Caco-2 (cell line): ENCODE measurements at regions not wholly inside any gene's neighbourhood (a gene's known extent, or its start where the extent isn't known, plus 50 kb on each side); places are given as distances from the start of the nearest gene placed in this dataset.

ENCODE experiments used
- BruUV-seq: library from RNA; stranded (reverse); fragments of 400-500 nt; replicated peaks from 2 replicates; lab custom pipeline; 2021; lab: Mats Ljungman, UMichigan
- CTCF ChIA-PET: fragments of 300-600 bp; sonication (Branson Sonifier 250); formaldehyde crosslinking; loops from one replicate; lab custom pipeline; 2022; ENCODE audit warnings: antibody characterized with exemption; lab: Charles Lee
- POLR2A ChIA-PET: fragments of 300-600 bp; sonication (Branson Sonifier 250); formaldehyde crosslinking; loops from one replicate; lab custom pipeline; 2022; ENCODE audit warnings: antibody characterized with exemption; lab: Charles Lee
- DNase-seq, 2 experiments: peaks; one replicate each; pipeline versions ENCODE4 v3.0.0 to v3.0.0-alpha.2; 2020 to 2022
- H3K27me3 ChIP-seq: replicated peaks from 2 replicates; pipeline ENCODE4 v1.6.0; 2011; ENCODE audit warnings: low read length; ENCODE audit not compliant: control insufficient read depth, insufficient read depth
- H3K36me3 ChIP-seq: 2 replicates; pipeline ENCODE4 v1.5.1; 2011; ENCODE audit warnings: low read length; ENCODE audit not compliant: control insufficient read depth, insufficient read depth
- H3K4me1 ChIP-seq: fragments of 250-450 bp; sonication (Bioruptor Pico); 2 replicates; pipeline ENCODE4 v1.5.1; 2020; ENCODE audit warnings: mild to moderate bottlenecking
- H3K4me3 ChIP-seq: 2 replicates; pipeline ENCODE4 v1.5.1; 2011; ENCODE audit warnings: low read depth, mild to moderate bottlenecking, control low read depth, low read length
- H3K9me3 ChIP-seq: fragments of 250-450 bp; sonication (Bioruptor Pico); 2 replicates; pipeline ENCODE4 v1.5.1; 2020; ENCODE audit warnings: mild to moderate bottlenecking, moderate library complexity
- H3K27ac Mint-ChIP-seq: one replicate; pipeline ENCODE4 v1.8.0; 2022; ENCODE audit warnings: mixed read lengths; ENCODE audit not compliant: unreplicated experiment
- H3K27me3 Mint-ChIP-seq: one replicate; pipeline ENCODE4 v1.8.0; 2022; ENCODE audit warnings: mixed read lengths; ENCODE audit not compliant: insufficient read depth, unreplicated experiment
- H3K36me3 Mint-ChIP-seq: one replicate; pipeline ENCODE4 v1.8.0; 2022; ENCODE audit warnings: mild to moderate bottlenecking, mixed read lengths; ENCODE audit not compliant: insufficient read depth, unreplicated experiment
- H3K4me1 Mint-ChIP-seq: one replicate; pipeline ENCODE4 v1.8.0; 2022; ENCODE audit warnings: low read depth, mixed read lengths; ENCODE audit not compliant: unreplicated experiment
- H3K4me3 Mint-ChIP-seq: one replicate; pipeline ENCODE4 v1.8.0; 2022; ENCODE audit warnings: mild to moderate bottlenecking, moderate library complexity, mixed read lengths; ENCODE audit not compliant: unreplicated experiment
- H3K9me3 Mint-ChIP-seq: one replicate; pipeline ENCODE4 v1.8.0; 2022; ENCODE audit warnings: mixed read lengths; ENCODE audit not compliant: unreplicated experiment
- intact Hi-C: fragments of 100-400 bp; cut with micrococcal nuclease; formaldehyde crosslinking; loops from one replicate; pipeline ENCODE4 v1.10.0; 2022; ENCODE audit not compliant: unreplicated experiment
- TF ChIP-seq, protein P1 (sequence below), 2 experiments: fragments of 200-600 bp in 1 of 2; IDR thresholded peaks; 1 replicate in 1 of 2; 2 replicates in 1 of 2; pipeline versions ENCODE4 v1.5.1 to v1.8.0; 2011 to 2022; ENCODE audit warnings: antibody characterized with exemption in 1 of 2, control low read depth in 1 of 2, inconsistent platforms in 1 of 2, low read depth in 1 of 2, low read length in 1 of 2, mild to moderate bottlenecking in 1 of 2, moderate library complexity in 1 of 2; ENCODE audit not compliant: insufficient read depth in 1 of 2, severe bottlenecking in 1 of 2, unreplicated experiment in 1 of 2

GRCh38 chr9:126750941-126751725 is 53.7 kb upstream of the ZBTB43 start:
- H3K4me1 ChIP-seq, result peaks cover 7% of the 10 kb centered on the region
- Mint-ChIP-seq H3K36me3 (no peaks in the 10 kb centered on the region), H3K4me1 (no peaks in the 10 kb centered on the region), H3K27me3 (peaks cover 27% of the 10 kb centered on the region), H3K4me3 (no peak overlapping the region), H3K9me3 (no peaks in the 10 kb centered on the region), H3K27ac (no peak overlapping the region)
- no peaks in the 10 kb centered on the region for H3K36me3 ChIP-seq
- ChIA-PET POLR2A (no interaction called here), CTCF (no interaction called here)
- no peak for DNase-seq
- no TSS peak for BruUV-seq
- H3K27me3 ChIP-seq, result no peaks in the 10 kb centered on the region; the same call in 1 of the 2 replicates
- no peaks in the 10 kb centered on the region for H3K9me3 ChIP-seq
- H3K4me3 ChIP-seq, result no peak overlapping the region
- intact Hi-C loops, result no loop called here
- TF ChIP-seq, protein P1, sequence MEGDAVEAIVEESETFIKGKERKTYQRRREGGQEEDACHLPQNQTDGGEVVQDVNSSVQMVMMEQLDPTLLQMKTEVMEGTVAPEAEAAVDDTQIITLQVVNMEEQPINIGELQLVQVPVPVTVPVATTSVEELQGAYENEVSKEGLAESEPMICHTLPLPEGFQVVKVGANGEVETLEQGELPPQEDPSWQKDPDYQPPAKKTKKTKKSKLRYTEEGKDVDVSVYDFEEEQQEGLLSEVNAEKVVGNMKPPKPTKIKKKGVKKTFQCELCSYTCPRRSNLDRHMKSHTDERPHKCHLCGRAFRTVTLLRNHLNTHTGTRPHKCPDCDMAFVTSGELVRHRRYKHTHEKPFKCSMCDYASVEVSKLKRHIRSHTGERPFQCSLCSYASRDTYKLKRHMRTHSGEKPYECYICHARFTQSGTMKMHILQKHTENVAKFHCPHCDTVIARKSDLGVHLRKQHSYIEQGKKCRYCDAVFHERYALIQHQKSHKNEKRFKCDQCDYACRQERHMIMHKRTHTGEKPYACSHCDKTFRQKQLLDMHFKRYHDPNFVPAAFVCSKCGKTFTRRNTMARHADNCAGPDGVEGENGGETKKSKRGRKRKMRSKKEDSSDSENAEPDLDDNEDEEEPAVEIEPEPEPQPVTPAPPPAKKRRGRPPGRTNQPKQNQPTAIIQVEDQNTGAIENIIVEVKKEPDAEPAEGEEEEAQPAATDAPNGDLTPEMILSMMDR (IDR thresholded peaks at IDR 0.05; ENCODE audit: insufficient read depth in 1 of 2, low read depth in 1 of 2, low read length in 1 of 2, severe bottlenecking in 1 of 2, unreplicated experiment in 1 of 2), result no peak

GRCh38 chr9:126752376-126752775 is 52.5 kb upstream of the ZBTB43 start:
- peaks cover 7% of the 10 kb centered on the region for H3K4me1 ChIP-seq
- CTCF ChIA-PET, result no interaction called here
- Mint-ChIP-seq H3K27ac (no peak overlapping the region), H3K36me3 (no peaks in the 10 kb centered on the region), H3K4me3 (no peak overlapping the region), H3K4me1 (no peaks in the 10 kb centered on the region), H3K9me3 (no peaks in the 10 kb centered on the region), H3K27me3 (peaks cover 20% of the 10 kb centered on the region)
- BruUV-seq, result no TSS peak
- no peak overlapping the region for H3K4me3 ChIP-seq
- TF ChIP-seq, protein P1 (IDR thresholded peaks at IDR 0.05; ENCODE audit: insufficient read depth in 1 of 2, low read depth in 1 of 2, low read length in 1 of 2, severe bottlenecking in 1 of 2, unreplicated experiment in 1 of 2), result no peak
- H3K36me3 ChIP-seq, result no peaks in the 10 kb centered on the region
- POLR2A ChIA-PET, result no interaction called here
- intact Hi-C loops, result no loop called here
- no peaks in the 10 kb centered on the region for H3K9me3 ChIP-seq
- no peak for DNase-seq
- H3K27me3 ChIP-seq, result no peaks in the 10 kb centered on the region; the same call in 1 of the 2 replicates

DNA sequence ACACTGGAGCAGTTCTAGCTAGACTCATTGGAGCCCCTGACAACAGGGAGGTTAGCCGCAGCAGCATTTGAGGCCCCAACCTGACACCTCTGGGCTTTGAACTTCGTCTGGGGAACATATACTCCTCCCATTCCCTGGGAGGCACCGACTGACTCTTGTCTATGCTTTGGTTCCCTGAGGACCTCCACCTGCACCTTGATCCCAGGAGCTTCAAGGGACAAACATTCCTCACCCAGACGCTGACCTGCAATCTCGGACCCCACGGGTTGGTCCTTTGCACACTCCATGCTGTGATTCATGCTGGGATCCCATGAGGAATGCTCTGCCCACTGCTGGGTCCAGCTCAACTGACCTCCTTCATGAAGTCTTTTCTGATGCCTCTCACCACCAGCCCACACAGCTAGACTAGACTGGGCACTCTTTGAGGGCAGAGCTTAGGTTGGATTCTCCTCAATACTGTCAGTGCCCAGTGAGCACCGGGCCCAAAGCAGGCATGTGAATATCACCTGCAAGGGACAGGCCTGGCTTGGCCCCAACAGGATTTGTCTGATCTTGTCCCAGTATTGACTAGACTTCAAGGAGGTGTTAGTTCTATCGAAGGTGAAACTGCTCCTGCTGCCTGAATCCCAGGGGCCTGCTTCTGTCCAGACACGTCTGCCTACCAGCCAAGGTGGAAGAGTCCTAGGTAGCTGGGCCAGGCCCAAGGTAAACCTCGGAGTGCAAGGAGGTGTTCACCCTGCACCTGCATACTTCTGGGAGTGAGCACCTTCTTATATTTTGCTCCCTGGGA is 51.8 kb upstream of the ZBTB43 start:
- ChIA-PET POLR2A (no interaction called here), CTCF (interaction anchor here (0.9 kb wide), 1 partner anchor 46 kb away, joined by 3 read pairs; no protein-coding TSS in a partner anchor)
- no peak overlapping the region for H3K27ac Mint-ChIP-seq
- H3K27me3 Mint-ChIP-seq, result peaks cover 13% of the 10 kb centered on the region
- TF ChIP-seq, protein P1 (IDR thresholded peaks at IDR 0.05; ENCODE audit: insufficient read depth in 1 of 2, low read depth in 1 of 2, low read length in 1 of 2, severe bottlenecking in 1 of 2, unreplicated experiment in 1 of 2), result no peak
- H3K4me1 Mint-ChIP-seq, result no peaks in the 10 kb centered on the region
- DNase-seq, result no peak
- H3K36me3 ChIP-seq, result no peaks in the 10 kb centered on the region
- no TSS peak for BruUV-seq
- intact Hi-C loops, result no loop called here
- no peaks in the 10 kb centered on the region for H3K36me3 Mint-ChIP-seq
- H3K4me3 ChIP-seq, result no peak overlapping the region
- H3K4me3 Mint-ChIP-seq, result no peak overlapping the region
- H3K27me3 ChIP-seq, result no peaks in the 10 kb centered on the region; the same call in 1 of the 2 replicates
- H3K4me1 ChIP-seq, result peaks cover 7% of the 10 kb centered on the region
- H3K9me3 ChIP-seq, result no peaks in the 10 kb centered on the region
- H3K9me3 Mint-ChIP-seq, result no peaks in the 10 kb centered on the region
